SK-N-SH (cell line): ENCODE measurements at regions not wholly inside any gene's neighbourhood (a gene's known extent, or its start where the extent isn't known, plus 50 kb on each side); places are given as distances from the start of the nearest gene placed in this dataset.

ENCODE experiments used
- CTCF ChIA-PET: fragments of 300-600, 350-600 bp; formaldehyde crosslinking; extraction: SDS; loops from one replicate; lab custom pipeline; 2021; lab: Yijun Ruan, JAX
- POLR2A ChIA-PET: fragments of 350-600 bp; sonication (Branson Sonifier 250); formaldehyde crosslinking; extraction: SDS; loops from one replicate; lab custom pipeline; 2020; ENCODE audit warnings: antibody characterized with exemption, inconsistent platforms; lab: Yijun Ruan, JAX
- DNase-seq: peaks from one replicate; pipeline ENCODE4 v3.0.0; 2012
- H2AFZ ChIP-seq: fragments of 200-600 bp; sonication (generic); 2 replicates; pipeline ENCODE4 v1.8.1; 2016; ENCODE audit warnings: antibody characterized with exemption, mild to moderate bottlenecking, low read depth
- H3F3A ChIP-seq: fragments of 200-600 bp; sonication (generic); replicated peaks from 2 replicates; pipeline ENCODE3; 2016; ENCODE audit warnings: antibody characterized with exemption, mild to moderate bottlenecking; ENCODE audit not compliant: insufficient read depth
- H3K27ac ChIP-seq, 2 experiments: fragments of 200-500 bp in 1 of 2; fragments of 200-600 bp in 1 of 2; sonication (Bioruptor generic) in 1 of 2; sonication (generic), shearing (Covaris generic) in 1 of 2; 2 replicates each; pipeline versions ENCODE4 v1.5.1 to v1.6.1; 2014 to 2016; ENCODE audit warnings: low read depth in 2 of 2, inconsistent platforms in 1 of 2, low read length in 1 of 2, mild to moderate bottlenecking in 1 of 2, mixed read lengths in 1 of 2
- H3K27me3 ChIP-seq: fragments of 200-600 bp; sonication (generic), shearing (Covaris generic); 2 replicates; pipeline ENCODE4 v1.6.1; 2016; ENCODE audit warnings: mixed run types; ENCODE audit not compliant: insufficient read depth
- H3K36me3 ChIP-seq, 2 experiments: fragments of 200-500 bp in 1 of 2; fragments of 200-600 bp in 1 of 2; sonication (Bioruptor generic) in 1 of 2; sonication (generic) in 1 of 2; replicated peaks in 1 of 2; 2 replicates each; pipeline versions ENCODE3 to v1.5.1; 2014 to 2016; ENCODE audit warnings: low read length in 1 of 2, mild to moderate bottlenecking in 1 of 2; ENCODE audit not compliant: insufficient read depth in 2 of 2, control insufficient read depth in 1 of 2
- H3K4me1 ChIP-seq, 2 experiments: fragments of 200-500 bp in 1 of 2; fragments of 200-600 bp in 1 of 2; sonication (Bioruptor generic) in 1 of 2; sonication (generic), shearing (Covaris generic) in 1 of 2; 2 replicates each; pipeline versions ENCODE4 v1.5.1 to v1.6.1; 2014 to 2016; ENCODE audit warnings: low read depth in 1 of 2, low read length in 1 of 2, mixed run types in 1 of 2; ENCODE audit not compliant: insufficient read depth in 2 of 2, control insufficient read depth in 1 of 2
- H3K4me2 ChIP-seq: fragments of 200-600 bp; sonication (generic), shearing (Covaris generic); 2 replicates; pipeline ENCODE4 v1.6.1; 2017; ENCODE audit warnings: mixed run types
- H3K4me3 ChIP-seq, 2 experiments: fragments of 200-500 bp in 1 of 2; fragments of 200-600 bp in 1 of 2; sonication (Bioruptor generic) in 1 of 2; sonication (generic), shearing (Covaris generic) in 1 of 2; 2 replicates each; pipeline versions ENCODE4 v1.5.1 to v1.8.1; 2014 to 2016; ENCODE audit warnings: low read depth in 2 of 2, inconsistent platforms in 1 of 2, low read length in 1 of 2, mild to moderate bottlenecking in 1 of 2, mixed read lengths in 1 of 2, moderate library complexity in 1 of 2
- H3K79me2 ChIP-seq: fragments of 200-600 bp; sonication (generic); 2 replicates; pipeline ENCODE4 v1.8.1; 2017; ENCODE audit warnings: mild to moderate bottlenecking; ENCODE audit not compliant: insufficient read depth
- H3K9ac ChIP-seq: fragments of 200-600 bp; sonication (generic); 2 replicates; pipeline ENCODE4 v1.6.1; 2017; ENCODE audit warnings: mixed run types
- H3K9me2 ChIP-seq: fragments of 200-600 bp; sonication (generic); 2 replicates; pipeline ENCODE4 v1.6.1; 2017; ENCODE audit warnings: mixed run types
- H3K9me3 ChIP-seq: fragments of 200-600 bp; sonication (generic); 2 replicates; pipeline ENCODE4 v1.6.1; 2017; ENCODE audit warnings: mixed run types, mild to moderate bottlenecking, moderate library complexity
- H4K20me1 ChIP-seq: fragments of 200-600 bp; sonication (generic); 2 replicates; pipeline ENCODE4 v1.6.1; 2017; ENCODE audit warnings: mild to moderate bottlenecking, mixed run types; ENCODE audit not compliant: insufficient read depth
- CHD2 ChIP-seq: fragments of 150-350 bp; IDR thresholded peaks from 2 replicates; pipeline ENCODE4 v1.6.1; 2018; ENCODE audit warnings: low read length; ENCODE audit not compliant: partially characterized antibody
- ELF1 ChIP-seq: IDR thresholded peaks from 2 replicates; pipeline ENCODE4 v1.4.0; 2012
- EP300 ChIP-seq, 2 experiments: IDR thresholded peaks; 2 replicates each; pipeline versions ENCODE4 v1.4.0 to v1.6.1; 2012; ENCODE audit warnings: borderline replicate concordance in 1 of 2, low read depth in 1 of 2, low read length in 1 of 2
- FOSL2 ChIP-seq: IDR thresholded peaks from 2 replicates; pipeline ENCODE4 v1.4.0; 2012; ENCODE audit warnings: low read depth, mild to moderate bottlenecking, moderate library complexity, borderline replicate concordance
- GATA2 ChIP-seq: sonication (generic); formaldehyde crosslinking; IDR thresholded peaks from 2 replicates; pipeline ENCODE4 v1.5.0; 2020; ENCODE audit warnings: mild to moderate bottlenecking, missing genetic modification reagents
- MEF2A ChIP-seq: IDR thresholded peaks from 2 replicates; pipeline ENCODE4 v1.4.0; 2012; ENCODE audit warnings: low read depth, borderline replicate concordance
- NRF1 ChIP-seq: IDR thresholded peaks from 2 replicates; pipeline ENCODE4 v1.6.1; 2012; ENCODE audit warnings: low read depth, mild to moderate bottlenecking, low read length
- POLR2AphosphoS5 ChIP-seq: IDR thresholded peaks from 2 replicates; pipeline ENCODE4 v1.6.1; 2012; ENCODE audit warnings: low read depth, low read length
- RAD21 ChIP-seq: IDR thresholded peaks from 2 replicates; pipeline ENCODE4 v1.6.1; 2012; ENCODE audit warnings: mild to moderate bottlenecking, low read length
- RXRA ChIP-seq: IDR thresholded peaks from 2 replicates; pipeline ENCODE4 v1.4.0; 2012; ENCODE audit warnings: low read depth, mild to moderate bottlenecking, borderline replicate concordance
- SIN3A ChIP-seq: IDR thresholded peaks from 2 replicates; pipeline ENCODE4 v1.6.1; 2012; ENCODE audit warnings: low read depth, mild to moderate bottlenecking, low read length, moderate library complexity, borderline replicate concordance
- TEAD4 ChIP-seq: IDR thresholded peaks from 2 replicates; pipeline ENCODE4 v1.4.0; 2012; ENCODE audit warnings: mild to moderate bottlenecking, borderline replicate concordance; ENCODE audit not compliant: insufficient read depth
- WGBS: methylation state at CpG from one replicate; pipeline ENCODE4 v1.1.6; 2017; ENCODE audit warnings: low lambda C conversion rate; 5-methylcytosine and 5-hydroxymethylcytosine counted together
- TF ChIP-seq, protein P1 (sequence below): fragments of 150-350 bp; IDR thresholded peaks from 2 replicates; pipeline ENCODE4 v1.6.1; 2017; ENCODE audit warnings: antibody characterized with exemption, low read length, low read depth, borderline replicate concordance
- TF ChIP-seq, protein P2 (sequence below): IDR thresholded peaks from 2 replicates; pipeline ENCODE4 v1.4.0; 2012; ENCODE audit warnings: low read depth
- TF ChIP-seq, protein P3 (sequence below): IDR thresholded peaks from 2 replicates; pipeline ENCODE4 v1.4.0; 2012; ENCODE audit warnings: low read depth, borderline replicate concordance
- TF ChIP-seq, protein P4 (sequence below): IDR thresholded peaks from 2 replicates; pipeline ENCODE4; 2012
- TF ChIP-seq, protein P5 (sequence below): IDR thresholded peaks from 2 replicates; pipeline ENCODE4 v1.6.1; 2012; ENCODE audit warnings: mild to moderate bottlenecking, low read depth, low read length, moderate library complexity

DNA sequence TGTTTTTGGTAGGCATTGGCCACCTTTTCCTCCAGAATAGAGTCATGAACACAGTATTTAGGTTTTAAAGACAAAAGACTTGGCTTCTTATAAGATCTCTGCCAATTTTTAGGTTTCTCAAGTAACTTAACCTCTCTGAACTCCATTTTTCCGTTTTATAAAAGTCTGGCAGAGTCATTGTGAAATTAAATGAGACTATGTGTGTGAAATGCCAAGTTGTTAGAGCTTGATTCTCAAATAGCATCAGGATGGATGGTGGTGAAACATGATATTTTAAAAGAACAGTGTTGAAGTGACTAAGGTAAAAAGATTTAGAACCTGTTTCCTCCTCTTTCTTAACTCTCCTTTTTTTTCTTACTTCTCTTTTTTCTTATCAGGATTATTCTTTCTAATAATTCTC lies 617.7 kb upstream of the SLITRK1 start:
- H3K9me3 ChIP-seq: no peaks in the 10 kb centered on the region
- TF ChIP-seq, protein P1, sequence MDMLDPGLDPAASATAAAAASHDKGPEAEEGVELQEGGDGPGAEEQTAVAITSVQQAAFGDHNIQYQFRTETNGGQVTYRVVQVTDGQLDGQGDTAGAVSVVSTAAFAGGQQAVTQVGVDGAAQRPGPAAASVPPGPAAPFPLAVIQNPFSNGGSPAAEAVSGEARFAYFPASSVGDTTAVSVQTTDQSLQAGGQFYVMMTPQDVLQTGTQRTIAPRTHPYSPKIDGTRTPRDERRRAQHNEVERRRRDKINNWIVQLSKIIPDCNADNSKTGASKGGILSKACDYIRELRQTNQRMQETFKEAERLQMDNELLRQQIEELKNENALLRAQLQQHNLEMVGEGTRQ: no peak
- TF ChIP-seq TEAD4 (no peak), EP300 (IDR thresholded peaks at IDR 0.05; ENCODE audit: borderline replicate concordance in 1 of 2, low read depth in 1 of 2, low read length in 1 of 2) (no peak), CHD2 (no peak), NRF1 (no peak), FOSL2 (no peak), RAD21 (no peak), MEF2A (no peak), GATA2 (no peak), RXRA (no peak), ELF1 (no peak), SIN3A (no peak), POLR2AphosphoS5 (no peak)
- TF ChIP-seq, protein P2, sequence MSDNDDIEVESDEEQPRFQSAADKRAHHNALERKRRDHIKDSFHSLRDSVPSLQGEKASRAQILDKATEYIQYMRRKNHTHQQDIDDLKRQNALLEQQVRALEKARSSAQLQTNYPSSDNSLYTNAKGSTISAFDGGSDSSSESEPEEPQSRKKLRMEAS: no peak
- TF ChIP-seq, protein P3, sequence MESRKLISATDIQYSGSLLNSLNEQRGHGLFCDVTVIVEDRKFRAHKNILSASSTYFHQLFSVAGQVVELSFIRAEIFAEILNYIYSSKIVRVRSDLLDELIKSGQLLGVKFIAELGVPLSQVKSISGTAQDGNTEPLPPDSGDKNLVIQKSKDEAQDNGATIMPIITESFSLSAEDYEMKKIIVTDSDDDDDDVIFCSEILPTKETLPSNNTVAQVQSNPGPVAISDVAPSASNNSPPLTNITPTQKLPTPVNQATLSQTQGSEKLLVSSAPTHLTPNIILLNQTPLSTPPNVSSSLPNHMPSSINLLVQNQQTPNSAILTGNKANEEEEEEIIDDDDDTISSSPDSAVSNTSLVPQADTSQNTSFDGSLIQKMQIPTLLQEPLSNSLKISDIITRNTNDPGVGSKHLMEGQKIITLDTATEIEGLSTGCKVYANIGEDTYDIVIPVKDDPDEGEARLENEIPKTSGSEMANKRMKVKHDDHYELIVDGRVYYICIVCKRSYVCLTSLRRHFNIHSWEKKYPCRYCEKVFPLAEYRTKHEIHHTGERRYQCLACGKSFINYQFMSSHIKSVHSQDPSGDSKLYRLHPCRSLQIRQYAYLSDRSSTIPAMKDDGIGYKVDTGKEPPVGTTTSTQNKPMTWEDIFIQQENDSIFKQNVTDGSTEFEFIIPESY: no peak
- TF ChIP-seq, protein P4, sequence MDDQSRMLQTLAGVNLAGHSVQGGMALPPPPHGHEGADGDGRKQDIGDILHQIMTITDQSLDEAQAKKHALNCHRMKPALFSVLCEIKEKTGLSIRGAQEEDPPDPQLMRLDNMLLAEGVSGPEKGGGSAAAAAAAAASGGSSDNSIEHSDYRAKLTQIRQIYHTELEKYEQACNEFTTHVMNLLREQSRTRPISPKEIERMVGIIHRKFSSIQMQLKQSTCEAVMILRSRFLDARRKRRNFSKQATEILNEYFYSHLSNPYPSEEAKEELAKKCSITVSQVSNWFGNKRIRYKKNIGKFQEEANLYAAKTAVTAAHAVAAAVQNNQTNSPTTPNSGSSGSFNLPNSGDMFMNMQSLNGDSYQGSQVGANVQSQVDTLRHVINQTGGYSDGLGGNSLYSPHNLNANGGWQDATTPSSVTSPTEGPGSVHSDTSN: no peak
- TF ChIP-seq, protein P5, sequence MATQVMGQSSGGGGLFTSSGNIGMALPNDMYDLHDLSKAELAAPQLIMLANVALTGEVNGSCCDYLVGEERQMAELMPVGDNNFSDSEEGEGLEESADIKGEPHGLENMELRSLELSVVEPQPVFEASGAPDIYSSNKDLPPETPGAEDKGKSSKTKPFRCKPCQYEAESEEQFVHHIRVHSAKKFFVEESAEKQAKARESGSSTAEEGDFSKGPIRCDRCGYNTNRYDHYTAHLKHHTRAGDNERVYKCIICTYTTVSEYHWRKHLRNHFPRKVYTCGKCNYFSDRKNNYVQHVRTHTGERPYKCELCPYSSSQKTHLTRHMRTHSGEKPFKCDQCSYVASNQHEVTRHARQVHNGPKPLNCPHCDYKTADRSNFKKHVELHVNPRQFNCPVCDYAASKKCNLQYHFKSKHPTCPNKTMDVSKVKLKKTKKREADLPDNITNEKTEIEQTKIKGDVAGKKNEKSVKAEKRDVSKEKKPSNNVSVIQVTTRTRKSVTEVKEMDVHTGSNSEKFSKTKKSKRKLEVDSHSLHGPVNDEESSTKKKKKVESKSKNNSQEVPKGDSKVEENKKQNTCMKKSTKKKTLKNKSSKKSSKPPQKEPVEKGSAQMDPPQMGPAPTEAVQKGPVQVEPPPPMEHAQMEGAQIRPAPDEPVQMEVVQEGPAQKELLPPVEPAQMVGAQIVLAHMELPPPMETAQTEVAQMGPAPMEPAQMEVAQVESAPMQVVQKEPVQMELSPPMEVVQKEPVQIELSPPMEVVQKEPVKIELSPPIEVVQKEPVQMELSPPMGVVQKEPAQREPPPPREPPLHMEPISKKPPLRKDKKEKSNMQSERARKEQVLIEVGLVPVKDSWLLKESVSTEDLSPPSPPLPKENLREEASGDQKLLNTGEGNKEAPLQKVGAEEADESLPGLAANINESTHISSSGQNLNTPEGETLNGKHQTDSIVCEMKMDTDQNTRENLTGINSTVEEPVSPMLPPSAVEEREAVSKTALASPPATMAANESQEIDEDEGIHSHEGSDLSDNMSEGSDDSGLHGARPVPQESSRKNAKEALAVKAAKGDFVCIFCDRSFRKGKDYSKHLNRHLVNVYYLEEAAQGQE: no peak
- H3K9ac ChIP-seq: no peak overlapping the region
- H3K27me3 ChIP-seq: no peaks in the 10 kb centered on the region
- no peak overlapping the region for H3K4me2 ChIP-seq
- H3K4me3 ChIP-seq: no peak overlapping the region
- 0% methylated on average over 1 of the region's 1 CpG for WGBS
- no peaks in the 10 kb centered on the region for H3K79me2 ChIP-seq
- H3K4me1 ChIP-seq: no peaks in the 10 kb centered on the region
- no peaks in the 10 kb centered on the region for H3K36me3 ChIP-seq
- no peak for DNase-seq
- no peaks in the 10 kb centered on the region for H4K20me1 ChIP-seq
- ChIA-PET CTCF (no interaction called here), POLR2A (no interaction called here)
- no peaks in the 10 kb centered on the region for H3F3A ChIP-seq
- no peak overlapping the region for H2AFZ ChIP-seq
- no peaks in the 10 kb centered on the region for H3K9me2 ChIP-seq
- H3K27ac ChIP-seq: no peak overlapping the region
